ENCODE measurements at regions not wholly inside any gene's neighbourhood (a gene's known extent, or its start where the extent isn't known, plus 50 kb on each side); places are given as distances from the start of the nearest gene placed in this dataset.

- TF ChIP-seq POLR2A (IDR thresholded peaks at IDR 0.05; ENCODE audit: low read depth, low read length) (no peak), TAF1 (IDR thresholded peaks at IDR 0.05; ENCODE audit: low read depth, low read length) (no peak), POLR2AphosphoS5 (IDR thresholded peaks at IDR 0.05; ENCODE audit: low read depth, low read length) (no peak)
These were observed 247.2 kb downstream of the GJA1 start for GRCh38 chr6:121682666-121683065.
